HepG2 (cell line): ENCODE measurements at regions not wholly inside any gene's neighbourhood (a gene's known extent, or its start where the extent isn't known, plus 50 kb on each side); places are given as distances from the start of the nearest gene placed in this dataset.

Source experiments
- small RNA-seq, 3 experiments: library from RNA; depleted of rRNA; stranded (forward); fragments of <200 nt; gene quantifications; one replicate each; pipeline ENCODE3, GENCODE V24; 2012; ENCODE audit warnings: low read depth in 2 of 3, low replicate concordance in 1 of 3; ENCODE audit not compliant: insufficient read length in 3 of 3, insufficient read depth in 2 of 3

Small RNA genes lying in the stretch of these regions (small RNA-seq; reads per million reads assigned to genes)
- 0 to 0.33 (median 0) reads per million in 3 experiments for gene RNU6-774P
